OCI-LY7 (cell line): ENCODE measurements at regions not wholly inside any gene's neighbourhood (a gene's known extent, or its start where the extent isn't known, plus 50 kb on each side); places are given as distances from the start of the nearest gene placed in this dataset.

Source experiments
- EZH2phosphoT487 ChIP-seq: fragments of 200-600 bp; sonication (generic); IDR thresholded peaks from 2 replicates; pipeline ENCODE4 v1.6.1; 2018; ENCODE audit warnings: low read depth, borderline replicate concordance, mild to moderate bottlenecking, mixed run types, antibody characterized with exemption, low read length, moderate library complexity, mixed read lengths
- TF ChIP-seq, protein P1 (sequence below): fragments of 200-600 bp; sonication (generic); conservative IDR thresholded peaks from 2 replicates; pipeline ENCODE4 v1.5.1; 2014; ENCODE audit warnings: mild to moderate bottlenecking, antibody characterized with exemption, low read length, moderate library complexity, mixed read lengths

DNA sequence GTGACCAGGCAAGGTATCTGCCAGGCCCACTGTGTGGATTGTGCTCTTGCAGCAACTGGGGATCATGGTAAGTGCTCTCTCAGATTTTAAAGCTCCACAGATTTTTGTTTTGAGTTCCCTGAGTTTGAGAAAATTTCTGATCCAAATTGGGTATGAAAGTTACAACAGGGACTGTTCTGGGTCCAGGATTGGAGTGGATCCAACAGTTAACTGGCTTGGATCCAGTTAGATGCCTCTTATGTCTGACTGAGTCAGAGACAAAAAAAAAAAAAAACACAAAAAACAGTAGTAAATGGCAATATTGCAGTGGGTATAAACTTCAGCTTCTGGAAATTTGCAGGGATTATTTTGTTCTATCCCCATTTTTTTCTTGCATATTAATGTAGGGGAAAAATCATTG, 598.8 kb downstream of the C12orf50 start:
- TF ChIP-seq, protein P1, sequence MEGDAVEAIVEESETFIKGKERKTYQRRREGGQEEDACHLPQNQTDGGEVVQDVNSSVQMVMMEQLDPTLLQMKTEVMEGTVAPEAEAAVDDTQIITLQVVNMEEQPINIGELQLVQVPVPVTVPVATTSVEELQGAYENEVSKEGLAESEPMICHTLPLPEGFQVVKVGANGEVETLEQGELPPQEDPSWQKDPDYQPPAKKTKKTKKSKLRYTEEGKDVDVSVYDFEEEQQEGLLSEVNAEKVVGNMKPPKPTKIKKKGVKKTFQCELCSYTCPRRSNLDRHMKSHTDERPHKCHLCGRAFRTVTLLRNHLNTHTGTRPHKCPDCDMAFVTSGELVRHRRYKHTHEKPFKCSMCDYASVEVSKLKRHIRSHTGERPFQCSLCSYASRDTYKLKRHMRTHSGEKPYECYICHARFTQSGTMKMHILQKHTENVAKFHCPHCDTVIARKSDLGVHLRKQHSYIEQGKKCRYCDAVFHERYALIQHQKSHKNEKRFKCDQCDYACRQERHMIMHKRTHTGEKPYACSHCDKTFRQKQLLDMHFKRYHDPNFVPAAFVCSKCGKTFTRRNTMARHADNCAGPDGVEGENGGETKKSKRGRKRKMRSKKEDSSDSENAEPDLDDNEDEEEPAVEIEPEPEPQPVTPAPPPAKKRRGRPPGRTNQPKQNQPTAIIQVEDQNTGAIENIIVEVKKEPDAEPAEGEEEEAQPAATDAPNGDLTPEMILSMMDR: no peak
- no peak for TF ChIP-seq EZH2phosphoT487
